ENCODE measurements at regions not wholly inside any gene's neighbourhood (a gene's known extent, or its start where the extent isn't known, plus 50 kb on each side); places are given as distances from the start of the nearest gene placed in this dataset.

DNA sequence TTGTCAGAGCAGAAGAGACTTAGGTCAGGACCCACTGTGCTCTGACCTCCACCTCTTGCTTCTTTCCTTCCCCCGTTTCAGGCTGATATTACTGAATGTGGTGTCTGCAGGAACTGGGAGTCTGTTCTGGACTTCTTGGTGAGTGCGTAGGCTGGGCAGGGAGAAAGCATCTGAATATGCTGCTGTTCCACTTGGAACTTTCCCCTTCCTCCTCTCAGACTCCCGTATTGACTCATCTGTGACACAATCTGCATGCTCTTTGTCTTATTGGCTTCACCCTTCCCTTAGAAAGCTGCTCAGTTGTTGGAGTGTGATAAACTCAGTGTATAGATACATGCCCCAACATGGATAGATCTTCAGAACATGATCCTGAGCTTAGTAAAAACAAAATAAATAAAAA is 137.6 kb upstream of the HABP2 start:
- TF ChIP-seq HDGF (IDR thresholded peaks at IDR 0.05; ENCODE audit: borderline replicate concordance) (no peak), ELF4 (IDR thresholded peaks at IDR 0.05) (no peak), SUZ12 (IDR thresholded peaks at IDR 0.05) (no peak), PKNOX1 (IDR thresholded peaks at IDR 0.05) (no peak), TARDBP (IDR thresholded peaks at IDR 0.05) (no peak), ZNF384 (IDR thresholded peaks at IDR 0.05) (no peak), FOXM1 (IDR thresholded peaks at IDR 0.05; ENCODE audit: borderline replicate concordance) (no peak), L3MBTL2 (conservative IDR thresholded peaks at IDR 0.05) (no peak), FOXA1 (IDR thresholded peaks at IDR 0.05) (no peak), SP1 (IDR thresholded peaks at IDR 0.05) (no peak), FOXK2 (IDR thresholded peaks at IDR 0.05) (no peak), NFRKB (IDR thresholded peaks at IDR 0.05) (no peak), BHLHE40 (IDR thresholded peaks at IDR 0.05; ENCODE audit: borderline replicate concordance) (no peak)

Measured in HEK293T (cell line).